GM12872 (cell line): ENCODE measurements at regions not wholly inside any gene's neighbourhood (a gene's known extent, or its start where the extent isn't known, plus 50 kb on each side); places are given as distances from the start of the nearest gene placed in this dataset.

Source experiments
- CTCF ChIP-seq: IDR thresholded peaks from 3 replicates; pipeline ENCODE4 v1.5.1; 2011; ENCODE audit warnings: low read depth, mild to moderate bottlenecking, low read length, moderate library complexity; ENCODE audit not compliant: insufficient read depth

GRCh38 chr4:89617317-89617716, 219.6 kb downstream of the SNCA start:
- TF ChIP-seq CTCF, result no peak

- no peak for TF ChIP-seq CTCF
Observed at GRCh38 chr4:89616382-89616781, 220.6 kb downstream of the SNCA start.

GRCh38 chr4:89615051-89615450, 221.9 kb downstream of the SNCA start:
- TF ChIP-seq CTCF, result no peak

- TF ChIP-seq CTCF, result no peak
Observed at GRCh38 chr4:89614155-89614554, 222.8 kb downstream of the SNCA start.

GRCh38 chr4:89610236-89610635, 226.7 kb downstream of the SNCA start:
- TF ChIP-seq CTCF, result no peak

- TF ChIP-seq CTCF, result no peak
Observed at GRCh38 chr4:89609756-89610155, 227.2 kb downstream of the SNCA start.

GRCh38 chr4:89604951-89605350, 232.0 kb downstream of the SNCA start:
- TF ChIP-seq CTCF, result no peak

GRCh38 chr4:89599026-89599425, 237.9 kb downstream of the SNCA start:
- TF ChIP-seq CTCF, result no peak
